Tibial nerve (tissue), 4 donors: ENCODE measurements at regions not wholly inside any gene's neighbourhood (a gene's known extent, or its start where the extent isn't known, plus 50 kb on each side); places are given as distances from the start of the nearest gene placed in this dataset.
"Not testable (repeated sequence)": the region's sequence is repeated elsewhere in the genome, so short reads cannot be mapped to it uniquely, and the experiment has no call there.

Experiments used
- DNase-seq, 2 donors: peaks; one replicate each; pipeline ENCODE4 v3.0.0-alpha.2; 2019; ENCODE audit warnings: low spot score in 2 of 2
- H3K27ac ChIP-seq, 4 donors: fragments of 200-600 bp; sonication (generic) in 3 of 4; one replicate each; pipeline ENCODE4 v1.5.1; 2017 to 2019; ENCODE audit warnings: mild to moderate bottlenecking in 1 of 4
- H3K27me3 ChIP-seq, 2 donors: fragments of 200-600 bp; sonication (generic) in 1 of 2; one replicate each; pipeline versions ENCODE4 v1.5.1 to v1.6.0; 2017 to 2019
- H3K36me3 ChIP-seq, 3 donors: fragments of 200-600 bp; sonication (generic); one replicate each; pipeline ENCODE4 v1.5.1; 2018 to 2019
- H3K4me1 ChIP-seq, 4 donors: fragments of 200-600 bp; sonication (generic) in 3 of 4; one replicate each; pipeline ENCODE4 v1.5.1; 2017 to 2019
- H3K4me3 ChIP-seq, 4 donors: fragments of 200-600 bp; sonication (generic) in 3 of 4; one replicate each; pipeline ENCODE4 v1.5.1; 2017 to 2019; ENCODE audit warnings: mild to moderate bottlenecking in 1 of 4, moderate library complexity in 1 of 4
- H3K9me3 ChIP-seq, 4 donors: fragments of 200-600 bp; sonication (generic) in 3 of 4; one replicate each; pipeline ENCODE4 v1.5.1; 2017 to 2019
- EP300 ChIP-seq, 2 donors: sonication (generic); formaldehyde crosslinking; IDR thresholded peaks; one replicate each; pipeline ENCODE4 v1.6.1; 2017; ENCODE audit warnings: antibody characterized with exemption in 2 of 2, mild to moderate bottlenecking in 1 of 2
- POLR2A ChIP-seq, 2 donors: fragments of 450-650 bp; IDR thresholded peaks; one replicate each; pipeline ENCODE4 v1.6.1; 2017; ENCODE audit warnings: antibody characterized with exemption in 2 of 2, mild to moderate bottlenecking in 2 of 2, moderate library complexity in 2 of 2
- WGBS, 2 donors: methylation state at CpG; one replicate each; pipeline ENCODE4 v1.1.5; 2018; 5-methylcytosine and 5-hydroxymethylcytosine counted together
- TF ChIP-seq, protein P1 (sequence below), 5 experiments: fragments of 200-600 bp in 3 of 5; fragments of 450-650 bp in 2 of 5; sonication (generic) in 3 of 5; IDR thresholded peaks; one replicate each; pipeline ENCODE4 v1.5.1; 2016 to 2019; ENCODE audit warnings: antibody characterized with exemption in 5 of 5, mild to moderate bottlenecking in 3 of 5, moderate library complexity in 2 of 5

DNA sequence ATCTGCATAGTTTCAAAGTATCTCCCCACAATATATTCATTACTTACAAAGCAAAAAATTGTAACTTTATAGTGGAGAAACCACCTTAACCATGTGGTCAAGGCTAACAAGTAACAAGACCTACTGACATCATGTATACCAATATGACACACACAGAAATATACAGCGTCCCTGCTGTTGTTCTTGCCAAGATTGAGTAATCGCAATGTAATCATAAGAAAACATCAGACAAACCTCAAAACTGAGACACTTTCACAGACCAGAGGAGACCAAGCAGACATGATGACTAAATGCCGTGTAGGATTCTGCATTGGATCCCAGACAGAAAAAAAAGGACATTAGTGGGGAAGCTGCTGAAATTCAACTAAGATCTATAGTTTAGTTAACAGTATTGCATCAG, 123.0 kb downstream of the ACAA2 start:
- peaks cover 0 to 10% (median 2%) of the 10 kb centered on the region in 4 donors for H3K4me1 ChIP-seq
- 64 to 73% methylated on average over 3 of the region's 3 CpGs for WGBS, 2 donors
- no peak overlapping the region for H3K4me3 ChIP-seq
- no peaks in the 10 kb centered on the region for H3K27me3 ChIP-seq
- H3K27ac ChIP-seq: no peak overlapping the region
- no peaks in the 10 kb centered on the region for H3K36me3 ChIP-seq
- TF ChIP-seq EP300 (IDR thresholded peaks at IDR 0.05) (no peak), POLR2A (IDR thresholded peaks at IDR 0.05) (no peak)
- TF ChIP-seq, protein P1, sequence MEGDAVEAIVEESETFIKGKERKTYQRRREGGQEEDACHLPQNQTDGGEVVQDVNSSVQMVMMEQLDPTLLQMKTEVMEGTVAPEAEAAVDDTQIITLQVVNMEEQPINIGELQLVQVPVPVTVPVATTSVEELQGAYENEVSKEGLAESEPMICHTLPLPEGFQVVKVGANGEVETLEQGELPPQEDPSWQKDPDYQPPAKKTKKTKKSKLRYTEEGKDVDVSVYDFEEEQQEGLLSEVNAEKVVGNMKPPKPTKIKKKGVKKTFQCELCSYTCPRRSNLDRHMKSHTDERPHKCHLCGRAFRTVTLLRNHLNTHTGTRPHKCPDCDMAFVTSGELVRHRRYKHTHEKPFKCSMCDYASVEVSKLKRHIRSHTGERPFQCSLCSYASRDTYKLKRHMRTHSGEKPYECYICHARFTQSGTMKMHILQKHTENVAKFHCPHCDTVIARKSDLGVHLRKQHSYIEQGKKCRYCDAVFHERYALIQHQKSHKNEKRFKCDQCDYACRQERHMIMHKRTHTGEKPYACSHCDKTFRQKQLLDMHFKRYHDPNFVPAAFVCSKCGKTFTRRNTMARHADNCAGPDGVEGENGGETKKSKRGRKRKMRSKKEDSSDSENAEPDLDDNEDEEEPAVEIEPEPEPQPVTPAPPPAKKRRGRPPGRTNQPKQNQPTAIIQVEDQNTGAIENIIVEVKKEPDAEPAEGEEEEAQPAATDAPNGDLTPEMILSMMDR (IDR thresholded peaks at IDR 0.05): no peak
- no peaks in the 10 kb centered on the region for H3K9me3 ChIP-seq
- DNase-seq: no peak

DNA sequence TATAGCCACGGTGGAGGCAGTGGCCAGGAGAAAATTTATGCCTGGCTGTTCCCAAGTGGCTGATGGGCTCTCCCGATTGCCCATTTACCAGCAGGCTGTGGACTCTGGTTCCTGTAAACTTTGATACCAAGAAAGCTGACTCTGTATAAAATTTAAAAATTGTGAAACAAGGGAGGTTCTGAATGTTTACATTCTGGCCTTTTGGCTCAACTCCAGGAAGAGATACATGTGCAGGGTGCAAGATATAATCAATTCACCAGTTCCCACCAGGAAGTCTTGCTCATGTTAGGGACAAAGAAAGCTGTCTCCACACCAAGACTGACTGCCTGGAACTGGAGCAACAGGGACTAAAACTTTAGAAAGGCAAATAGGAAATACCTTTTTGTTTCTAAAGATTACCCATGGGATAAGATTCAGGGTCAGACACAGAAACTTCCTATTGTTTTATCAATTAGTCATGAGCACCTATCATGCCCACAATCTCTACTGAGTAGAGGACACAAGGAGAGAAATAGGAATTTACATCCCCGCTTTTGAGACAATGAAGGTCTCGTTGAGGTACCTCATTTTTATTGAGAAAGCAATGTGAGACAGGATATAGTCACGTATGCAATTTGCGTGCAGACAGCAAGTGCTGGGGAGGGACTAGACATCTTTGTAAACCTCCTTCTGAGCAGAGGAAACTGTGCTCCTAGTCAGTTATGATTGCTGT, 123.5 kb downstream of the LIPG start:
- no peaks in the 10 kb centered on the region for H3K9me3 ChIP-seq

DNA sequence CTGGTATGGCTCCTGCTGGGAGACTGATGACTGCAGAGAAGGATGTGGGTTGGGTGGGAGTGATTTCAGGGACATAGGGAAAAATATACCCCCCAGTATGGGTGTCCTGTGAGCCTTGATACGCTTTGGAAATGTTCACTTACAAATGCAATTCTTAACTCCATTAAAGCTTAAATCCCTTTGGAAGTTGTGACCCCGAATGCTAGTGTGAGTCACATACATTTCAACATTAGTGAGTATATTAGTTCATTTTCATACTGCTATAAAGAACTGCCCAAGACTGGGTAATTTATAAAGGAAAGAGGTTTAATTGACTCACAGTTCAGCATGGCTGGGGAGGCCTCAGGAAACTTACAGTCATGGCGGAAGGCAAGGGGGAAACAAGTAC, 120.9 kb downstream of the LIPG start:
- H3K27me3 ChIP-seq, H3K27ac ChIP-seq, H3K36me3 ChIP-seq, H3K4me3 ChIP-seq, H3K9me3 ChIP-seq, H3K4me1 ChIP-seq, DNase-seq: not testable (repeated sequence)
- WGBS, 2 donors: 93 to 97% methylated on average over 3 of the region's 3 CpGs

More for the DNA sequence above, 123.5 kb downstream of the LIPG start:
- Histone ChIP-seq H3K4me3 (no peak overlapping the region), H3K36me3 (no peaks in the 10 kb centered on the region), H3K4me1 (no peaks in the 10 kb centered on the region), H3K27ac (no peak overlapping the region), H3K27me3 (no peaks in the 10 kb centered on the region)
- no peak for TF ChIP-seq EP300 (IDR thresholded peaks at IDR 0.05)
- TF ChIP-seq, protein P1 (IDR thresholded peaks at IDR 0.05): no peak
- no peak for TF ChIP-seq POLR2A (IDR thresholded peaks at IDR 0.05)
- WGBS, 2 donors: 72 to 74% methylated on average over 6 of the region's 6 CpGs
- DNase-seq: no peak

DNA sequence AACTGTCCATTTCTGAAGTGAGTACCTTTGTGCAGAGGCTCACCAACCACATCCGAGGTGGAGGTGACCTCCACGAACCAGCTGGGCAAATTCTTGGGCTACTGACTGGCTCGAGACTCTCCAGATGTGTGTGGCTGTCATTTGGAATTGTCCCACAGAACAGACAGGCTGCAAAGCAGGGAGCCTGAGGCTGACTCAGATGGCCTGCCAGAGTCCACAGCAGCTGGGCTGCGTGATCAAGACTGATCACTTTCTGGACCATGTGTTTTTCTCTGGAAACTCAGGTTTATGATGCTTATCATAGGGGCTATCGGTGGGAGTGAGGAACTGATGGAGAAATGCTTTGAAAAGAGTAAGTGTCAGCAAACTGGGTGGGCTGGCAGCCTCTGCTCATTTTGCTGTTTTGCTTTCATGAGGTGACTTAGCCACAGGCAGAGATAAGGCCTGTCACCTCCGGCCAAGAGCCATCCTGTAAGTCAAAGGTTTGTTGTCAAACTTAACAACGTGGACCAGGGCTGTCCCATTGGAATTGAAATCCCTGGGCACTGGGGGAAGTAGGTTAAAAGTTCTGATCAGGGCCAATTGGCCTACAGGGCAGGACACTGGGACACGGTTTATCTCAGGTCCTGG, 120.4 kb downstream of the LIPG start:
- Histone ChIP-seq H3K27ac (no peak overlapping the region), H3K9me3 (no peaks in the 10 kb centered on the region), H3K36me3 (no peaks in the 10 kb centered on the region), H3K4me1 (no peaks in the 10 kb centered on the region), H3K4me3 (no peak overlapping the region), H3K27me3 (no peaks in the 10 kb centered on the region)
- no peak for TF ChIP-seq POLR2A (IDR thresholded peaks at IDR 0.05)
- 82 to 89% methylated on average over 8 of the region's 8 CpGs for WGBS, 2 donors
- DNase-seq: no peak

DNA sequence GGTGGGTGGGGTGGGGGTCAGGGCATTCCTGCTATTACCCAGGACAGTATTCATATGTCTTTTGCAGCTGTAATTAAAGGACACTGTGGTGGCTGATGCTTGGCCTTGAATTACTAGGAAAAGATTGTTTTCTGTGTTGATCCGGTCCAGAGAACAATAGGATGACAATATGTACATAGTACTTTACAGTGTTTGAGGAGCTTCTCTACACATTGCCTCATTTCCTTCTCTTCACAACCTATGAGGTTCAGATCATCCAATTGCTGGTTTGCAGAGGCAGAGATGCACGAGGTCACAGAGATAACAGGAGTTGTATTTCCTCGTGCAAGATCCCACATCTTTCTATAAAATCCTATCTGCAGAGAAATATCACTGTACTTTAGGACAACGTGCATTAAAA, 119.5 kb downstream of the LIPG start:
- DNase-seq: no peak
- no peak overlapping the region for H3K4me3 ChIP-seq
- no peak overlapping the region for H3K27ac ChIP-seq
- TF ChIP-seq, protein P1 (IDR thresholded peaks at IDR 0.05): no peak
- no peak for TF ChIP-seq EP300 (IDR thresholded peaks at IDR 0.05)
- no peak for TF ChIP-seq POLR2A (IDR thresholded peaks at IDR 0.05)
- 80 to 86% methylated on average over 4 of the region's 4 CpGs for WGBS, 2 donors
- H3K9me3 ChIP-seq: no peaks in the 10 kb centered on the region
- H3K27me3 ChIP-seq: no peaks in the 10 kb centered on the region
- no peaks in the 10 kb centered on the region for H3K36me3 ChIP-seq
- H3K4me1 ChIP-seq: no peaks in the 10 kb centered on the region

DNA sequence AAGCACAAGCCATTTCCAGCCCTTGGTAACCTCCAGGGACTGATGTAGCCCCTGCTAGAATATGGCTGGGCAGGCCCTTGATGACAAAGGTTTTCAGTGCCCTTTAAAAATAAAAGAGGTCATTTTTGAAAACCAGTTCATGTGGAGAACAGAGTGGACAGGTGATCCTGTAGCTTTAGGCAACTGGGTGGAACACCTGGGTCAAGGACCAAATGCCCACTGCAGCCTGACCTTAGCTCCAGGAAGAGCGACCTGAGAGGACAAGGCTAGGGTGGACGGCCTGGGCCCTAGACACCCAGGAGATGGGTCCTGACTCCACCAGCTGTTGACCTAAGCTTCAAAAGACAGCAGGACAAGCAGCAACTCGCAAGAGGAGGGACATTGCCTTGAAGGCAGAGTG, 116.6 kb downstream of the LIPG start:
- Histone ChIP-seq H3K36me3 (no peaks in the 10 kb centered on the region), H3K27me3 (no peaks in the 10 kb centered on the region), H3K4me3 (no peak overlapping the region), H3K4me1 (no peaks in the 10 kb centered on the region), H3K9me3 (no peaks in the 10 kb centered on the region), H3K27ac (no peak overlapping the region)
- WGBS, 2 donors: 74 to 75% methylated on average over 3 of the region's 3 CpGs
- TF ChIP-seq, protein P1 (IDR thresholded peaks at IDR 0.05): no peak
- TF ChIP-seq EP300 (IDR thresholded peaks at IDR 0.05): no peak
- TF ChIP-seq POLR2A (IDR thresholded peaks at IDR 0.05): no peak
- DNase-seq: no peak
